RWPE2 (cell line): ENCODE measurements at regions not wholly inside any gene's neighbourhood (a gene's known extent, or its start where the extent isn't known, plus 50 kb on each side); places are given as distances from the start of the nearest gene placed in this dataset.
"Not testable (repeated sequence)": the region's sequence is repeated elsewhere in the genome, so short reads cannot be mapped to it uniquely, and the experiment has no call there.

Experiments
- ATAC-seq: fragments of 200-7000 bp; cut with Tn5 transposase; 3 replicates; pipeline ENCODE4 v1.9.1; 2021; ENCODE audit warnings: low read depth
- DNase-seq: peaks from one replicate; pipeline ENCODE4 v3.0.0-alpha.2; 2020; ENCODE audit warnings: low spot score
- H3K27ac ChIP-seq: fragments of 450-650 bp; 2 replicates; pipeline ENCODE4 v1.5.1; 2017; ENCODE audit warnings: mild to moderate bottlenecking; ENCODE audit not compliant: poor library complexity, severe bottlenecking
- H3K27me3 ChIP-seq: fragments of 250-450 bp; sonication (Bioruptor Pico); 2 replicates; pipeline ENCODE4 v1.5.1; 2021; ENCODE audit warnings: mild to moderate bottlenecking, moderate library complexity; ENCODE audit not compliant: insufficient read depth, poor library complexity, severe bottlenecking
- H3K36me3 ChIP-seq: fragments of 250-450 bp; sonication (Bioruptor Pico); 2 replicates; pipeline ENCODE4 v1.5.1; 2020; ENCODE audit warnings: low read depth, mild to moderate bottlenecking, moderate library complexity
- H3K4me1 ChIP-seq: fragments of 250-450 bp; sonication (Bioruptor Pico); 2 replicates; pipeline ENCODE4 v1.5.1; 2021; ENCODE audit warnings: mild to moderate bottlenecking, moderate library complexity; ENCODE audit not compliant: insufficient read depth, poor library complexity, severe bottlenecking
- H3K4me3 ChIP-seq: fragments of 250-450 bp; sonication (Bioruptor Pico); 2 replicates; pipeline ENCODE4 v1.5.1; 2021; ENCODE audit warnings: mild to moderate bottlenecking, moderate library complexity; ENCODE audit not compliant: severe bottlenecking
- H3K9me3 ChIP-seq: fragments of 250-450 bp; sonication (Bioruptor Pico); 2 replicates; pipeline ENCODE4 v1.5.1; 2021; ENCODE audit warnings: mild to moderate bottlenecking, moderate library complexity; ENCODE audit not compliant: severe bottlenecking

DNA sequence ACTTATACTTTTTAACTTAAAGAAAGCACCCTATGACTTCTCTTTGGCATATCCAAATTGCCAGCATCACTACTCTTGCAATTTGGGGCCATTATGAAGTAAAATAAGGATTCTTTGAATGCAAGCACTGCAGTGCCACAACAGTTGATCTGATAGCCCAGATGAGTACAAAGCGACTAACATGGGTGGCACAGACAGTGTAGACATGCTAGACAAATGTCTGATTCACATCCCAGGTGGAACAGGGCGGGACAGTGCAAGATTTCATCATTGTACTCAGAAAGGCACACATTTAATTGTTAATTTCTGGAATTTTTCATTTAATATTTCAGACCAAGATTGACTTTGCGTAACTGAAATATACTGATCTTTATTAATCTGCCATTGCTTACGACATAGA, 68.5 kb upstream of the MTLN start:
- not testable (repeated sequence) for H3K4me1 ChIP-seq, H3K4me3 ChIP-seq, H3K36me3 ChIP-seq, H3K27ac ChIP-seq, H3K9me3 ChIP-seq, H3K27me3 ChIP-seq, DNase-seq
- ATAC-seq: peak; percentile 78

- H3K4me3 ChIP-seq, H3K27ac ChIP-seq, H3K36me3 ChIP-seq, DNase-seq, H3K4me1 ChIP-seq, H3K27me3 ChIP-seq, ATAC-seq, H3K9me3 ChIP-seq: not testable (repeated sequence)
These were observed 64.7 kb upstream of the MTLN start for GRCh38 chr2:110277054-110277453.

- not testable (repeated sequence) for ATAC-seq, H3K4me3 ChIP-seq, DNase-seq, H3K9me3 ChIP-seq, H3K36me3 ChIP-seq, H3K4me1 ChIP-seq, H3K27me3 ChIP-seq, H3K27ac ChIP-seq
These were observed 63.7 kb upstream of the MTLN start for GRCh38 chr2:110276092-110276491.

DNA sequence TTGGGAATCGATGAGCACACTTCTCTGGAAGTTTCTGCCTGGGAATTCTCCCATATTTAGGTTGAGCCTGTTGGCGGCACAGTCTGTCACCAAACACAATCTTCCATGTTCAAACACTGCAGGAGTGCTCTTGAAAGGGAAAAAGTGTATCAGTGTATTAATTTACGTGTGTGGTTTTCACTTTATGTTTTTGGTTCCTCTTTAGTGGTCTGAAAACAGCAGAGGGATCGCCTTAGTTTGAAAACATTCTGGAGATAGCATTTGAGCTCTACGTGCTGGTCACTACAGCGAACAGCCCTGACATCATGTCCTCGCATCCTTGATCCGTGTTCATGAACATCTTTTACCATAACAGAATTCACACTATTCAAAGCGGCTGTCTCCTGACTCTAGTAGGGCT, 57.3 kb upstream of the MTLN start:
- H3K36me3 ChIP-seq, H3K9me3 ChIP-seq, H3K4me3 ChIP-seq, H3K4me1 ChIP-seq, DNase-seq, ATAC-seq, H3K27me3 ChIP-seq, H3K27ac ChIP-seq: not testable (repeated sequence)

DNA sequence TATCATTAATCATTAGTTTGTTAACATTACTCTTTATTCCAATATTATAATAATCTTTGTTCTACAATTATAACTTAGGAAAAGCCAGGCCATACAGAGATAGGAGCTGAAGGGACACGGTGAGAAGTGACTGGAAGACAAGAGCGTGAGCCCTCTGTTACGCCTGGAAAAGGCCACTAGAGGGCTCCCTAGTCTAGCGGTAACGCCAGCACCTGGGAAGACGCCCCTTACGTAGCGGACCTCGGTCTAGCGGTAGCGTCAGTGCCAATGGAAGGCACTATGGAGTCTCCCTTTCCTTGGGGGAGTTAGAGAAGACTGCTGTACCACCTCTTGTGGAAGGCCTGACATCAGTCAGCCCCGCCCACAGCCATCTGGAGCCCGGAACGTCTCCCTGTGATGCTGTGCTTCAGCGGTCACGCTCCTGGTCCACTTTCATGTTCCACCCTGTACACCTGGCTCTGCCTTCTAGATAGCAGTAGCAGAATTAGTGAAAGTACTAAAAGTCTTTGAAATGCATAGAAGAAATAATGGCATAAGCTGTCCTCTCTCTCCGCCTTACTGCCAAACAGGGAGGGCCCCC, 55.6 kb upstream of the MTLN start:
- not testable (repeated sequence) for H3K36me3 ChIP-seq, H3K4me1 ChIP-seq, H3K27ac ChIP-seq, H3K9me3 ChIP-seq, H3K27me3 ChIP-seq, DNase-seq, H3K4me3 ChIP-seq
- ATAC-seq: peak; percentile 92

- H3K27ac ChIP-seq, H3K36me3 ChIP-seq, H3K9me3 ChIP-seq, DNase-seq, ATAC-seq, H3K27me3 ChIP-seq, H3K4me3 ChIP-seq, H3K4me1 ChIP-seq: not testable (repeated sequence)
These were observed 52.5 kb upstream of the MTLN start for GRCh38 chr2:110264804-110265203.

DNA sequence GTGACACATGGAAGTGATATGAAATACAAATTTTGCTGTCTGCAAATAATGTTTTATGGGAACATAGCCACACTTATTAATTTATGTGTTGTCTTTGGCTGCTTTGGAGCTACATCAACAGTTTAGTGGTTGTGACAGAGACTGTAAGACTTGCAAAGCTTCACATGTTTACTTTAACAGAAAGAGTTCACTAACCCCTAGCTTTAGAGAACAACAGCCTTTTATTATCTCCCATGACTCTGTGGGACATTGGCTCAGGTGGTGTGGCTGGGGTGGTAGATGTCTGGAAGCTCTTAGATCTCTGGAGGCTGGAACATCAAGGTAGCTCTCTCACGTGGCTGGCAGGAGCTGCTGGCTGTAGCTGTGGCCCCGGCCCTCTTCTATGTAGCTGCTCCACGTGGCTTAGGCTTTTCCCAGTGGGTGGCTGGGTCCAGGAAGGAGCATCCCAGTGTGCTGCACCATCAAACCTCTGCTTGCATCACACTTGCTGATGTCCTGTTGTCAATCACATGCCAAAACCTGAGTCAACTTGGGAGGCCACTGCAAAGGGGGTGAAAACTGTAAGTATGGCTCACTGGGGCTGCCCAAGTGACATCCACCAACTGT, 51.8 kb upstream of the MTLN start:
- H3K27ac ChIP-seq, H3K4me1 ChIP-seq, DNase-seq, H3K36me3 ChIP-seq, ATAC-seq, H3K27me3 ChIP-seq, H3K9me3 ChIP-seq, H3K4me3 ChIP-seq: not testable (repeated sequence)

GRCh38 chr2:110263462-110263861, 51.1 kb upstream of the MTLN start:
- not testable (repeated sequence) for H3K9me3 ChIP-seq, H3K36me3 ChIP-seq, H3K27me3 ChIP-seq, DNase-seq, H3K27ac ChIP-seq, H3K4me3 ChIP-seq, ATAC-seq, H3K4me1 ChIP-seq
